CD4-positive, alpha-beta T cell (primary cell): ENCODE measurements at regions not wholly inside any gene's neighbourhood (a gene's known extent, or its start where the extent isn't known, plus 50 kb on each side); places are given as distances from the start of the nearest gene placed in this dataset.

Source experiments
- ATAC-seq: fragments of 200-7000 bp; cut with Tn5 transposase; one replicate; pipeline ENCODE4 v1.10.0; 2022; ENCODE audit warnings: mild to moderate bottlenecking; ENCODE audit not compliant: poor library complexity
- CTCF ChIA-PET: fragments of 350-600 bp; sonication (Branson Sonifier 250); formaldehyde crosslinking; loops from one replicate; lab custom pipeline; 2021; ENCODE audit warnings: antibody characterized with exemption, inconsistent platforms; lab: Charles Lee
- POLR2A ChIA-PET: fragments of 350-600 bp; sonication (Branson Sonifier 250); formaldehyde crosslinking; loops from one replicate; lab custom pipeline; 2021; ENCODE audit warnings: antibody characterized with exemption, inconsistent platforms; lab: Charles Lee
- DNase-seq, 14 experiments: peaks; one replicate each; pipeline ENCODE4 v3.0.0-alpha.2; 2013 to 2020; ENCODE audit warnings: mixed read lengths in 2 of 14
- H3K27ac ChIP-seq, 2 donors: one replicate each; pipeline versions ENCODE4 v1.5.1 to v1.7.0; 2013; ENCODE audit warnings: low read length in 2 of 2, low read depth in 1 of 2, mild to moderate bottlenecking in 1 of 2
- H3K27me3 ChIP-seq, 2 experiments: 1 replicate in 1 of 2; 2 replicates in 1 of 2; pipeline versions ENCODE4 v1.6.1 to v1.7.0; 2013; ENCODE audit warnings: low read length in 2 of 2, control low read depth in 1 of 2, mild to moderate bottlenecking in 1 of 2, moderate library complexity in 1 of 2; ENCODE audit not compliant: insufficient read depth in 2 of 2, control insufficient read depth in 1 of 2
- H3K36me3 ChIP-seq: one replicate; pipeline ENCODE4 v1.6.1; 2013; ENCODE audit warnings: low read length, control low read depth; ENCODE audit not compliant: insufficient read depth
- H3K4me1 ChIP-seq: one replicate; pipeline ENCODE4 v1.6.1; 2013; ENCODE audit warnings: low read length, control low read depth; ENCODE audit not compliant: insufficient read depth
- H3K4me3 ChIP-seq: one replicate; pipeline ENCODE4 v1.5.1; 2013; ENCODE audit warnings: mild to moderate bottlenecking, low read length, moderate library complexity
- H3K9me3 ChIP-seq, 2 experiments: 1 replicate in 1 of 2; 2 replicates in 1 of 2; pipeline versions ENCODE4 v1.6.1 to v1.7.0; 2013; ENCODE audit warnings: low read length in 2 of 2, mild to moderate bottlenecking in 2 of 2, control low read depth in 1 of 2, moderate library complexity in 1 of 2; ENCODE audit not compliant: control insufficient read depth in 1 of 2, insufficient read depth in 1 of 2
- H3K27ac Mint-ChIP-seq: one replicate; pipeline ENCODE4 v1.8.0; 2020; ENCODE audit warnings: mixed read lengths
- H3K27me3 Mint-ChIP-seq: one replicate; pipeline ENCODE4 v1.8.0; 2021; ENCODE audit warnings: mixed read lengths
- H3K36me3 Mint-ChIP-seq: one replicate; pipeline ENCODE4 v1.8.0; 2021; ENCODE audit warnings: low read depth, mixed read lengths
- H3K4me1 Mint-ChIP-seq: one replicate; pipeline ENCODE4 v1.8.0; 2021; ENCODE audit warnings: low read depth, mixed read lengths
- H3K4me3 Mint-ChIP-seq: one replicate; pipeline ENCODE4 v1.8.0; 2020; ENCODE audit warnings: mild to moderate bottlenecking, mixed read lengths
- H3K9me3 Mint-ChIP-seq: one replicate; pipeline ENCODE4 v1.8.0; 2020; ENCODE audit warnings: mixed read lengths
- CTCF ChIP-seq: fragments of 200-600 bp; IDR thresholded peaks from one replicate; pipeline ENCODE4 v1.8.0; 2022; ENCODE audit warnings: antibody characterized with exemption, mild to moderate bottlenecking
- intact Hi-C, 2 experiments: fragments of 100-400 bp; cut with DNase I in 1 of 2; cut with micrococcal nuclease in 1 of 2; formaldehyde crosslinking; loops; one replicate each; pipeline versions ENCODE4 v1.15.1 to v1.9.0; 2023 to 2025; cut with DNase I, micrococcal nuclease

GRCh38 chr10:20984662-20985061, 87.6 kb upstream of the NEBL start:
- no peak for TF ChIP-seq CTCF
- no peaks in the 10 kb centered on the region for H3K36me3 Mint-ChIP-seq
- no peak overlapping the region for H3K27ac Mint-ChIP-seq
- H3K4me3 Mint-ChIP-seq, result no peak overlapping the region
- intact Hi-C loops, result no loop called here
- H3K9me3 Mint-ChIP-seq, result peaks cover 3% of the 10 kb centered on the region
- H3K27me3 ChIP-seq, result no peaks in the 10 kb centered on the region
- no peaks in the 10 kb centered on the region for H3K9me3 ChIP-seq
- no peaks in the 10 kb centered on the region for H3K4me1 Mint-ChIP-seq
- DNase-seq (no peak), ATAC-seq (no peak)
- no peak overlapping the region for H3K4me3 ChIP-seq
- no peak overlapping the region for H3K27ac ChIP-seq
- H3K36me3 ChIP-seq, result no peaks in the 10 kb centered on the region
- POLR2A ChIA-PET, result no interaction called here
- CTCF ChIA-PET, result no interaction called here
- no peaks in the 10 kb centered on the region for H3K4me1 ChIP-seq
- no peaks in the 10 kb centered on the region for H3K27me3 Mint-ChIP-seq

GRCh38 chr10:20981419-20981953, 84.4 kb upstream of the NEBL start:
- no peak overlapping the region for H3K27ac Mint-ChIP-seq
- H3K9me3 Mint-ChIP-seq, result peaks cover 4% of the 10 kb centered on the region
- DNase-seq (no peak), ATAC-seq (no peak)
- no peak for TF ChIP-seq CTCF
- Histone ChIP-seq H3K4me1 (no peaks in the 10 kb centered on the region), H3K27me3 (no peaks in the 10 kb centered on the region), H3K36me3 (no peaks in the 10 kb centered on the region), H3K9me3 (no peaks in the 10 kb centered on the region), H3K4me3 (no peak overlapping the region), H3K27ac (no peak overlapping the region)
- H3K36me3 Mint-ChIP-seq, result no peaks in the 10 kb centered on the region
- H3K27me3 Mint-ChIP-seq, result no peaks in the 10 kb centered on the region
- intact Hi-C loops, result no loop called here
- no peak overlapping the region for H3K4me3 Mint-ChIP-seq
- ChIA-PET POLR2A (no interaction called here), CTCF (no interaction called here)
- no peaks in the 10 kb centered on the region for H3K4me1 Mint-ChIP-seq

- no peak for DNase-seq
- Mint-ChIP-seq H3K27ac (no peak overlapping the region), H3K4me1 (no peaks in the 10 kb centered on the region), H3K9me3 (peaks cover 7% of the 10 kb centered on the region), H3K4me3 (no peak overlapping the region), H3K27me3 (no peaks in the 10 kb centered on the region), H3K36me3 (no peaks in the 10 kb centered on the region)
- CTCF ChIA-PET, result no interaction called here
- TF ChIP-seq CTCF, result no peak
- Histone ChIP-seq H3K27ac (no peak overlapping the region), H3K9me3 (no peaks in the 10 kb centered on the region), H3K36me3 (no peaks in the 10 kb centered on the region), H3K27me3 (no peaks in the 10 kb centered on the region), H3K4me1 (no peaks in the 10 kb centered on the region), H3K4me3 (no peak overlapping the region)
- intact Hi-C loops, result no loop called here
- POLR2A ChIA-PET, result no interaction called here
- ATAC-seq, result no peak
Measured at GRCh38 chr10:20978617-20979016, 81.5 kb upstream of the NEBL start.
